Fibroblast of skin of left biceps (primary cell): ENCODE measurements at regions not wholly inside any gene's neighbourhood (a gene's known extent, or its start where the extent isn't known, plus 50 kb on each side); places are given as distances from the start of the nearest gene placed in this dataset.

Source experiments
- DNase-seq, 2 experiments: peaks; one replicate each; pipeline ENCODE4 v3.0.0-alpha.2; 2013; ENCODE audit warnings: low read depth in 2 of 2

DNA sequence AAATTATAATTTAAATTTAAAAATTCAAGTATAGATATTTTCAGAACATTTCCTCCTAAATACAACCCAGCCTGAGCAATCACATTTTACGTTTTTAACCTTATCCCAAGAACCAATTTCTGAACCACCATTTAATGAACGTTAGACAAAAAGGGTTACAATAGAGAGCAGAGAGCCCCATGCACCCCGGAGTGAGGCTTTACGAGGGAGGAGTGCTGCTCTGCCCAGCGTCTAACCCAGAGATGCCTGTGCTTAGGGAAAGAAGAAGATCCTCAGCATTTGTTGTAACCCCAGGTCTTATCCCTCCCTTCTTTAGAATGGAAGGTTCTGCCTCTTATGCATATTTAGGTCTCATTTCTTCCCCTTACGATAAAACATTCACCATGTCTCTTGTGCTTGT, 169.1 kb downstream of the ICE1 start:
- DNase-seq: no peak

- DNase-seq: no peak
Observed at GRCh38 chr5:5589857-5590256, 167.4 kb downstream of the ICE1 start.

DNA sequence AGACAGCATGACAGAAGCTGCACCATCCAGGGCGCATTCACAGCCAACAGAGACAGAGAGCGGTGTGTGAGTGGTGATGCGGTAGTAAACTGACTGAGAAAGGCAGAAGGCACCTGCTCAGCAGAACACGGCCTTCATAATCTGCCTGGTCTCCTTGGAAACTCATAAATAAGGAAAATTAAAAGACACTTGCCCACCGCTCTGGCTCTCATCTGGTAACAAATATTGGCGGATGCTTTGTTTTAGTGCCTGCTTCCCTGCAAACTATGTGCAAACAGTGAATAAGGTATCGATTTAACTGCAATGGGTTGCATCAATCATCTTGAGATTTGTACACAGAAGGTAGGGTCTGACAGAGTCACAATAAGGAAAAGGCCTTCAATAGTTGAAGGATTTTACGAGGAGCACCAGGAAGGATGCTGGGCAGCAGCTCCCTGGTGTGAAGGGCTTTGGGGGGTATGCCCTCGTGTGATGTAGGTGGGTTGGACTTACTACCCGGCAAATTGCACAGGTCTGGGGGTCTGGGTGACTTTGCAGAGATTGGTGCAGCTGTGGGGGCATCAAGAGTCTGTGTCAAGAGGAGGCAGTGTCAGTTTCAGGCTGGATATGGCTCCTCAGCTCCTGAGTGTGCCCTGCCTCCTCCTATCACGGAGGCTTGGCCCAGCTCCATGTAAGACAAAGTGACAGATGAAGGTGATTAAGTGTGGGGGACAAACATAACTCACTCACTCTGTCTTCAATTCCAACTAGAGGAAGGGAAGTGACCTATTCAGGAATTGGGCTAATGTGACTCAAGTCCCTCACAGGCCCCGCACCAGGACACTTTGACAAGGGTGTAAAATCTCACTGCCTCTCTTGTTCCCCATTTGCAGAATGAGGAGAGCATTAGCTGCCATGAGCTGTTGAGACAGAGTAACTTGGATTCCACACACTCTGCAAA, 166.7 kb downstream of the ICE1 start:
- DNase-seq: no peak

- no peak for DNase-seq
Observed at GRCh38 chr5:5588386-5588785, 165.9 kb downstream of the ICE1 start.

DNA sequence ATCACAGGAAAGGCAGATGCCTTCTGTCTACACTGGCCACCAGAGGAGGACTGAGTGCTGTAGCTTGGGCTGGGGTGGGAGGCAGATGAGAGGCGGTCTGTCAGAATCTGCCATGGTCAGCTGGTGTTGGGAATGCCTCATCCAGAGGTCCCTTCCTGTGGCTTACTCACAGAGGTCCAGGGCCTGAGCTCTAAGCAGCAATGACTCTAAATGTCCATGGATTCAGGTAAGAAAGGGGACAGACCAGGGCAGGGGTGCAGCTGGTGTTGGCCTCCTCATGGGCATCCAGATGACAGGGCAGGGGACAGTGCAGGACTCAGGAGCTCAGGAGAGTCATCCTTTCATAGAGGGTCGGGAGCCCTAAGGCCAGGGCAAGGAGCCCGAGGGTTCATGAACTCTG, 165.0 kb downstream of the ICE1 start:
- no peak for DNase-seq

- DNase-seq: no peak
Observed at GRCh38 chr5:5586721-5587120, 164.2 kb downstream of the ICE1 start.

DNA sequence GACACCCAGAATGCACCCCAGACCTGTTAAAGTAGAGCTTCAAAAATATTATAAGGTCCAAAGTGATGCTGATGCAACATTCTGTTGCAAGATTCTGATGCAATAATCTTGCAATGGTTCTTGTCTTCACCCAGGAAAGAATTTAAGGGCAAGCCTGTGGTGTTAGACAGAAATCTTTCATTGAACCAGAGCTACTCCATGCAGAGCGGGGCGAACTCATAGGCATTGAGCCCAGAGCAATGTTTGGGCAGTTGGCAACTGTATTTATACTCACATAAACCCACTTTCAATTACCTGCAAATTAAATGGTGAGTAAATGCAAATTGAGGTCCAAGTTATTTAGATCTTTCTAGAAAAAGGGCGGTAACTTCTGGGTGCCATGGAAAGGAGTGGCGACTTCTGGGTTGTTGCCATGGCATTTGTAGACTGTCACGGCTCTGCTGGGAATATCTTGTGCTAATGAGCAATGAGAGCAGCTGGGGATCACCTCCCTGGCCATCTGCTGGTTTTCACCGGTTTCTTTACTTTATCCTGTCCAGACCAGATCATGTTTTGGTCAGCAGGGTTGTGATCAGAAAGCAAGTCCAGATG, 163.4 kb downstream of the ICE1 start:
- DNase-seq: no peak

GRCh38 chr5:5584751-5585150, 162.3 kb downstream of the ICE1 start:
- no peak for DNase-seq

GRCh38 chr5:5584236-5584745, 161.8 kb downstream of the ICE1 start:
- DNase-seq: no peak

DNA sequence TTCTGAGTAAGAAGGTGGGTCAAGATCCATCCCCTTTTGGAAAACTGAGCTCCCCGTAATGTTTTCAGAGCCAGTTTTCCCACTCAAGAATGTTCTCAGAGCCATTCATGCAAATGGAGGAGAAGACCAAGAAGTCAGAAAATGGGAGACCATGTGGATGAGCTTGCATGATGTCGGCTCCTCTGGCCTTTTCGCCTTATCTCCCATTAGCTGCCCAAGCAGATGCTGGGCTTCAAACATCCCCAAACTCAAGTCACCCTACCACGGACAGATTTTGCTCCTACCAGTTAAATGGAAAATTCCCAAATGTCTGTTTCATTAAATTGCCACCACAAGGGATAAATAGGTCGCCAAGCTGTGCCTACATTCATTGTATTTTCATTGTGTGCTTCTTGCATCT, 161.4 kb downstream of the ICE1 start:
- no peak for DNase-seq

GRCh38 chr5:5583023-5583765, 160.7 kb downstream of the ICE1 start:
- no peak for DNase-seq

- no peak for DNase-seq
Observed at GRCh38 chr5:5581080-5581479, 158.6 kb downstream of the ICE1 start.

GRCh38 chr5:5576744-5577143, 154.3 kb downstream of the ICE1 start:
- DNase-seq: no peak

GRCh38 chr5:5575461-5575860, 153.0 kb downstream of the ICE1 start:
- no peak for DNase-seq

DNA sequence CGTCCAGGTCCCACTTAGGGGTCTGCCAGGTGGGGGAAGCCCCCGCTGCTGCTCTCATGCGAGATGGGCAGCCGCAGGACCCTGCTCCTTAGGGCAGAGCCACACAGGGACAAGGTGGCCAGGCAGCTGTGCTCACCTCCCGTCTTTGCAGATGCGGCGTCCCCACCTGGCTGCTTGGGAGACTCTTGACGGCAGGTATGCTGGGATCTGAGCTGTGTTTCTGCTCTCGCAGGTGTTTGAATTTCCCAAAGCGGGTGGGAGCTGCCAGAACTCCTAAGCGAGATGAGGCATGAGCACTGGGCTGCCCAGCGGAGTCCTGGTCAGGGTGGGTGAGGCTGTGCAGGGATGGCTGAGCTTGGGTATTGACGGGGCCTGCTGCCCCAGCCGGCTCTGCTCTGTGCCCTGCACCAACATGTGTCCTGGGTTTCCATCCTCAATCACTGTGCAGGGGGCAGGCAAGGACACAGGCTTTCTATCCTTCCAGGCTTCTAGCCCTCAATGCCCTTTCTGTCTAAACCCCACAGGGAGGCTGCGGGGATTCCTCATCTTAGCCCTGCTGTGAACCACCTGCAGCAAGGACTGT, 151.4 kb downstream of the ICE1 start:
- DNase-seq: no peak

- no peak for DNase-seq
Observed at GRCh38 chr5:5572976-5573797, 150.7 kb downstream of the ICE1 start.

DNA sequence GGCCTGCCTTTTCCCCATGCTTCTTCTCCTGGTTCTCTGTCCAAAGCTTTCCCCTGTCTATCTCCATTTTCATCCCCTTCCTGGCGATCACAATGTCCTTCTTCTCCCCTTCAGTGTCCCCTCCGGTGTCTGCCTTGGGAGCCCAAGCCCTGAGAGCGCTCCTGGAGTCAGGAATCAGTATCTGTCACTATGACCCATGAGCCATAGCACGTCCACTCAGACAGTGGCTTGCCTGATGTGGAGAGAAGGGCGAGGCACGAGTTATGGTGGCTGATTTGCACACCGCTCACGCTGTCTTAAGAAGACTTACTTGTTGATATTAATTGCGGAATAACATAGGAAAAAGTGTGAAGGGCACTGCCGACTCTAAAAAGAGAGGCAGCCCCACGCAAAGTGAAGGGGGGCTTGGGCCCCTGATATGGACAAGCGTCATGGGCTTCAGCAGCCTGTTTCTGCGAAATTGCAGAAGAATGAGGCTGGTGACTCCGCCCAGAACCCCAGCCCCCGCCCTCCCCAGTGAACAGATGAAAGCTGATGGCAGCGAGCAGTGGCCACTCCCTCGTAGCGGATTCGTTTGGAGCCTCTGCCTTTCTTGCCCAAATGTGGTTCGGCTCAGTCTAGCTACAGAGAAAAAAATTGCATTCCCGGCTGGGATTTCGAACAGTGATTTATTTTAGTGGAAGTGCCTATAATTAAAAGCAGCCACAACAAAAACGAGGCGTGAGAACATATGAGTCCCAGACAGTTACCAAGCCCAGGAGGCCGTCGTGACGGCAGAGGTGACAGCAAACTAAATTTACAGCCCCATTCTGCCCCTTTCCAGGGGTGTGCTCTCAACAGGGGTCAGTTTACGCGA, 149.8 kb downstream of the ICE1 start:
- peak in 1 of 2 experiments; percentile 3 for DNase-seq

GRCh38 chr5:5570646-5571045, 148.2 kb downstream of the ICE1 start:
- no peak for DNase-seq

DNA sequence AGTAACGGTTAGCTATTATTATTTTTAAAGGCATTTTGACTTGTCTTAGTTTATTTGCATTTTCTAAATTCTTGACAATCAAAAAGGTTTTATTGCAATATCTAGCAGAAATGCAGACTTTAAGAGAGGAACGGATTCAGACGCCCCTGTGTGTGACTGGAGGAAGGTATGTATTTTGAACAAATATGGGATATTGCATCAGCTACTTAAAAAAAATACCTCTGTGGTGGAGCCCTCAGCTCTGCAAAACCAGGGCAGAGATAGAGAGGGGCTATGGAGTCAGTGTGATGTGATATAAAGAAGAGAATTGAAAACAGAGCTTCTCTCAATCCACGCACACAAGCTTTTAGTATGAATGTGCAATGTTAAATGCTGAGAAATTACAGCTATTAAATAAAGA, 142.4 kb downstream of the ICE1 start:
- no peak for DNase-seq

DNA sequence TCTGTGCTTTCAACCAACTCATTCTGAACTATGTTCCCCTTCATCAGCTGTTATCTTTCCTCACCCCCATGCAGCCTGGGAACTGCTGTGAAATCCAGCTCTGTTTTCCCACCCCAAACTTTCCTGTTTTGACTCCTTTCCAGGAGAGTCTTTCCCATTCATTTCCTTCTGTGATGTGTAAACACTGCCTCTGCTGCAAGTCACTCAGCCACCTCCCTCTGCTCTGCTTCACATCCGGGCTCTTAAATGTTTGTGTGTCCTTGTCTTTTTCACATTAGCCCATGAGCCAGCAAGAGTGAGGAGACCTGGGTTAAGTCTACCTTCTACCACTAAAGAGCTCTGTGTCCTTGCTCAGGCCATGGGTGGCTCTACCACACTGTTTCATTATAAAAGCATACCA, 137.5 kb downstream of the ICE1 start:
- no peak for DNase-seq
